HCT116 (cell line): ENCODE measurements at regions not wholly inside any gene's neighbourhood (a gene's known extent, or its start where the extent isn't known, plus 50 kb on each side); places are given as distances from the start of the nearest gene placed in this dataset.

Experiments
- ATAC-seq: fragments of 200-7000 bp; cut with Tn5 transposase; 2 replicates; pipeline ENCODE4 v1.9.1; 2020; ENCODE audit warnings: mild to moderate bottlenecking, moderate library complexity
- BruUV-seq: library from RNA; stranded (reverse); fragments of 400-500 nt; replicated peaks from 2 replicates; lab custom pipeline; 2021; lab: Mats Ljungman, UMichigan
- CTCF ChIA-PET: fragments of 300-600 bp; sonication (Branson Sonifier 250); formaldehyde crosslinking; loops from one replicate; lab custom pipeline; 2021; ENCODE audit warnings: antibody characterized with exemption; lab: Charles Lee
- POLR2A ChIA-PET: fragments of 300-600, 350-600 bp; sonication (Branson Sonifier 250); formaldehyde crosslinking; loops from one replicate; lab custom pipeline; 2021; ENCODE audit warnings: antibody characterized with exemption; lab: Charles Lee
- RAD21 ChIA-PET, 2 experiments: fragments of 300-600 bp; sonication (Branson Sonifier 250); formaldehyde crosslinking; loops; one replicate each; lab custom pipeline; 2023; ENCODE audit warnings: low total read pairs in 2 of 2; ENCODE audit not compliant: uncharacterized antibody in 2 of 2, unreplicated experiment in 2 of 2, low non-redundant PET in 1 of 2; lab: Charles Lee
- DNase-seq: peaks from one replicate; pipeline ENCODE4 v3.0.0-alpha.2; 2010; ENCODE audit warnings: low read depth, low spot score
- H2AFZ ChIP-seq: fragments of 200-600 bp; shearing (Covaris generic), sonication (generic); 2 replicates; pipeline ENCODE4 v1.6.1; 2017; ENCODE audit warnings: low read depth, mixed run types, mixed read lengths, antibody characterized with exemption, low read length; ENCODE audit not compliant: poor library complexity, severe bottlenecking
- H3K27ac ChIP-seq: 2 replicates; pipeline ENCODE4 v1.5.1; 2012; ENCODE audit warnings: low read depth, low read length
- H3K27me3 ChIP-seq: fragments of 200-600 bp; sonication (generic); 2 replicates; pipeline ENCODE4 v1.6.1; 2016; ENCODE audit warnings: mixed run types, low read length, mixed read lengths; ENCODE audit not compliant: insufficient read depth
- H3K36me3 ChIP-seq, 2 experiments: fragments of 200-500 bp in 1 of 2; fragments of 200-600 bp in 1 of 2; sonication (Bioruptor generic) in 1 of 2; sonication (generic) in 1 of 2; 2 replicates each; pipeline versions ENCODE4 v1.5.1 to v1.6.1; 2014 to 2016; ENCODE audit warnings: low read length in 2 of 2, inconsistent platforms in 1 of 2, mixed read lengths in 1 of 2, mixed run types in 1 of 2; ENCODE audit not compliant: insufficient read depth in 2 of 2, control insufficient read depth in 1 of 2
- H3K4me1 ChIP-seq, 2 experiments: fragments of 200-600 bp in 1 of 2; sonication (generic) in 1 of 2; 2 replicates each; pipeline versions ENCODE4 v1.5.1 to v1.6.1; 2012 to 2017; ENCODE audit warnings: low read length in 2 of 2, inconsistent platforms in 1 of 2, mild to moderate bottlenecking in 1 of 2, mixed read lengths in 1 of 2, mixed run types in 1 of 2, moderate library complexity in 1 of 2; ENCODE audit not compliant: insufficient read depth in 2 of 2, control insufficient read depth in 1 of 2
- H3K4me2 ChIP-seq: fragments of 200-600 bp; sonication (generic); 2 replicates; pipeline ENCODE4 v1.6.1; 2017; ENCODE audit warnings: mixed run types, low read length, mixed read lengths
- H3K4me3 ChIP-seq, 2 experiments: fragments of 200-600 bp in 1 of 2; sonication (generic) in 1 of 2; replicated peaks in 1 of 2; 2 replicates each; pipeline ENCODE4 v1.5.1; 2011 to 2016; ENCODE audit warnings: low read length in 2 of 2, control low read depth in 1 of 2, low read depth in 1 of 2, mild to moderate bottlenecking in 1 of 2, mixed read lengths in 1 of 2, mixed run types in 1 of 2
- H3K79me2 ChIP-seq: fragments of 200-600 bp; sonication (generic); 2 replicates; pipeline ENCODE4 v1.6.1; 2017; ENCODE audit warnings: mild to moderate bottlenecking, mixed run types, low read length, moderate library complexity, mixed read lengths; ENCODE audit not compliant: insufficient read depth
- H3K9ac ChIP-seq: fragments of 200-600 bp; sonication (generic); 2 replicates; pipeline ENCODE4 v1.6.1; 2016; ENCODE audit warnings: low read length, mixed read lengths
- H3K9me2 ChIP-seq: fragments of 200-600 bp; sonication (generic), shearing (Covaris generic); 2 replicates; pipeline ENCODE4 v1.6.1; 2017; ENCODE audit warnings: mixed run types, mild to moderate bottlenecking, moderate library complexity; ENCODE audit not compliant: insufficient read depth
- H3K9me3 ChIP-seq, 2 experiments: fragments of 200-500 bp in 1 of 2; fragments of 200-600 bp in 1 of 2; sonication (Bioruptor generic) in 1 of 2; sonication (generic) in 1 of 2; 2 replicates each; pipeline ENCODE4 v1.6.1; 2014 to 2017; ENCODE audit warnings: low read length in 2 of 2, mixed read lengths in 2 of 2, inconsistent platforms in 1 of 2, low read depth in 1 of 2, mild to moderate bottlenecking in 1 of 2, mixed run types in 1 of 2, moderate library complexity in 1 of 2; ENCODE audit not compliant: control insufficient read depth in 1 of 2, insufficient read depth in 1 of 2
- H4K20me1 ChIP-seq: fragments of 200-600 bp; sonication (generic), shearing (Covaris generic); 2 replicates; pipeline ENCODE4 v1.6.1; 2017; ENCODE audit warnings: mixed run types, mild to moderate bottlenecking, moderate library complexity; ENCODE audit not compliant: insufficient read depth
- CEBPB ChIP-seq: IDR thresholded peaks from 2 replicates; pipeline ENCODE4 v1.6.1; 2012; ENCODE audit warnings: low read depth
- CTCF ChIP-seq, 3 experiments: fragments of 200-600 bp in 1 of 3; sonication (generic) in 1 of 3; IDR thresholded peaks in 2 of 3; conservative IDR thresholded peaks in 1 of 3; 2 replicates each; pipeline ENCODE4 v1.5.1; 2012 to 2017; ENCODE audit warnings: low read depth in 2 of 3, low read length in 2 of 3, antibody characterized with exemption in 1 of 3, borderline replicate concordance in 1 of 3, control low read depth in 1 of 3, mild to moderate bottlenecking in 1 of 3, mixed read lengths in 1 of 3, mixed run types in 1 of 3, moderate library complexity in 1 of 3; ENCODE audit not compliant: insufficient read depth in 1 of 3
- EZH2 ChIP-seq: fragments of 200-600 bp; sonication (generic); IDR thresholded peaks from 2 replicates; pipeline ENCODE4 v1.6.1; 2017; ENCODE audit warnings: antibody characterized with exemption, mixed run types
- EZH2phosphoT487 ChIP-seq: fragments of 200-600 bp; IDR thresholded peaks from 2 replicates; pipeline ENCODE4 v1.6.1; 2018; ENCODE audit warnings: antibody characterized with exemption, borderline replicate concordance
- FOSL1 ChIP-seq: IDR thresholded peaks from 2 replicates; pipeline ENCODE4 v1.6.1; 2012; ENCODE audit warnings: low read depth
- JUND ChIP-seq: IDR thresholded peaks from 2 replicates; pipeline ENCODE4 v1.6.1; 2012
- MAX ChIP-seq: IDR thresholded peaks from 2 replicates; pipeline ENCODE4 v1.6.1; 2012
- POLR2A ChIP-seq: IDR thresholded peaks from 2 replicates; pipeline ENCODE4 v1.7.0; 2011; ENCODE audit warnings: borderline replicate concordance; ENCODE audit not compliant: insufficient read depth, insufficient read length; ENCODE audit errors: extremely low read depth
- SIN3A ChIP-seq: IDR thresholded peaks from 2 replicates; pipeline ENCODE4 v1.6.1; 2012; ENCODE audit warnings: low read depth
- SP1 ChIP-seq: IDR thresholded peaks from 2 replicates; pipeline ENCODE4 v1.6.1; 2012; ENCODE audit warnings: low read depth
- SRF ChIP-seq: IDR thresholded peaks from 2 replicates; pipeline ENCODE4 v1.6.1; 2012; ENCODE audit warnings: low read depth
- TCF7L2 ChIP-seq: IDR thresholded peaks from 2 replicates; pipeline ENCODE4 v1.7.0; 2011; ENCODE audit warnings: borderline replicate concordance, inconsistent platforms; ENCODE audit not compliant: insufficient read depth, insufficient read length; ENCODE audit errors: extremely low read depth
- intact Hi-C: fragments of 100-400 bp; cut with micrococcal nuclease; formaldehyde crosslinking; loops from 2 replicates; pipeline ENCODE4 v1.10.0; 2022

- Histone ChIP-seq H3K27ac (no peak overlapping the region), H4K20me1 (no peaks in the 10 kb centered on the region), H2AFZ (no peak overlapping the region), H3K4me2 (no peak overlapping the region), H3K36me3 (no peaks in the 10 kb centered on the region), H3K4me3 (no peak overlapping the region), H3K27me3 (no peaks in the 10 kb centered on the region), H3K9ac (no peak overlapping the region), H3K4me1 (no peaks in the 10 kb centered on the region), H3K9me2 (no peaks in the 10 kb centered on the region), H3K79me2 (no peaks in the 10 kb centered on the region), H3K9me3 (peaks cover 10 to 20% of the 10 kb centered on the region in 2 experiments; a peak in 3 of 4 replicates)
- TF ChIP-seq TCF7L2 (no peak), SP1 (no peak), EZH2phosphoT487 (no peak), JUND (no peak), MAX (no peak), FOSL1 (no peak), POLR2A (no peak)
- BruUV-seq = no TSS peak
- ChIA-PET POLR2A (no interaction called here), CTCF (no interaction called here), RAD21 (no interaction called here)
- intact Hi-C loops = no loop called here
- DNase-seq = no peak
- no peak for ATAC-seq
These were observed 67.6 kb upstream of the PPARGC1A start for GRCh38 chr4:23957465-23957864.

GRCh38 chr4:23956601-23957364 lies 66.9 kb upstream of the PPARGC1A start:
- H3K9me3 ChIP-seq = peaks cover 5 to 20% of the 10 kb centered on the region in 2 experiments; a peak in 3 of 4 replicates
- no peak overlapping the region for H2AFZ ChIP-seq
- H3K9ac ChIP-seq = no peak overlapping the region
- no peak overlapping the region for H3K4me2 ChIP-seq
- H3K36me3 ChIP-seq = no peaks in the 10 kb centered on the region
- intact Hi-C loops = no loop called here
- no peaks in the 10 kb centered on the region for H3K79me2 ChIP-seq
- ChIA-PET CTCF (no interaction called here), RAD21 (no interaction called here), POLR2A (no interaction called here)
- DNase-seq (no peak), ATAC-seq (no peak)
- no peaks in the 10 kb centered on the region for H3K4me1 ChIP-seq
- no peaks in the 10 kb centered on the region for H4K20me1 ChIP-seq
- no peak overlapping the region for H3K4me3 ChIP-seq
- TF ChIP-seq CEBPB = no peak
- TF ChIP-seq POLR2A = no peak
- TF ChIP-seq TCF7L2 = no peak
- TF ChIP-seq MAX = no peak
- TF ChIP-seq EZH2 = no peak
- TF ChIP-seq SIN3A = no peak
- no peak for TF ChIP-seq SRF
- TF ChIP-seq EZH2phosphoT487 = no peak
- no peak for TF ChIP-seq CTCF (IDR thresholded peaks at IDR 0.05 in 2 of 3, conservative IDR thresholded peaks at IDR 0.05 in 1 of 3; ENCODE audit: borderline replicate concordance in 1 of 3, insufficient read depth in 1 of 3, low read depth in 2 of 3, low read length in 2 of 3)
- no peaks in the 10 kb centered on the region for H3K27me3 ChIP-seq
- no peak overlapping the region for H3K27ac ChIP-seq
- BruUV-seq = no TSS peak
- no peaks in the 10 kb centered on the region for H3K9me2 ChIP-seq
